ENCODE measurements at regions not wholly inside any gene's neighbourhood (a gene's known extent, or its start where the extent isn't known, plus 50 kb on each side); places are given as distances from the start of the nearest gene placed in this dataset.
A peak's percentile ranks its signal among the peaks of the same experiment; 100 is the strongest.

DNA sequence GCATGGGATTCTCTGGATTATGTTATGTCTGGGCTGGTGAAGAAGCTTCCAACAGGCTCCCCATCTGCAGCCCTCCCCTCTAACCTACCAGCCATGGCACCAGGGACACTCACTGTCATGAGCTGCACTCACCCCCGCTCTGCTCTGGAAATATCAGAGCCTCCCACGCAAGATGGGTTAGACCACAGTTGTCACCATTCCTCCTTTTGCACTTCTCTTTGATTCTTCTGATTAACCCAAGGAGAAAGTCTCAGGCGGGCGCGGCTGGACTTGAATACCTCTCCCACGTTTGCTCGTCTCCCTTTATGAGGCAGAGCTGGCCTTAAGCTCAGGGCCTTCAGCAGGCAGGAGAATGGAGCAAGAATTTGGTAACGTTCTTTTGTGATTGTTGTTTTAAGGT, 128.1 kb downstream of the CEBPB start:
- no peak for DNase-seq
- TF ChIP-seq POLR2A (IDR thresholded peaks at IDR 0.05; ENCODE audit: low read length): no peak
- TF ChIP-seq GATA1 (IDR thresholded peaks at IDR 0.05; ENCODE audit: low read depth, low read length): no peak

DNA sequence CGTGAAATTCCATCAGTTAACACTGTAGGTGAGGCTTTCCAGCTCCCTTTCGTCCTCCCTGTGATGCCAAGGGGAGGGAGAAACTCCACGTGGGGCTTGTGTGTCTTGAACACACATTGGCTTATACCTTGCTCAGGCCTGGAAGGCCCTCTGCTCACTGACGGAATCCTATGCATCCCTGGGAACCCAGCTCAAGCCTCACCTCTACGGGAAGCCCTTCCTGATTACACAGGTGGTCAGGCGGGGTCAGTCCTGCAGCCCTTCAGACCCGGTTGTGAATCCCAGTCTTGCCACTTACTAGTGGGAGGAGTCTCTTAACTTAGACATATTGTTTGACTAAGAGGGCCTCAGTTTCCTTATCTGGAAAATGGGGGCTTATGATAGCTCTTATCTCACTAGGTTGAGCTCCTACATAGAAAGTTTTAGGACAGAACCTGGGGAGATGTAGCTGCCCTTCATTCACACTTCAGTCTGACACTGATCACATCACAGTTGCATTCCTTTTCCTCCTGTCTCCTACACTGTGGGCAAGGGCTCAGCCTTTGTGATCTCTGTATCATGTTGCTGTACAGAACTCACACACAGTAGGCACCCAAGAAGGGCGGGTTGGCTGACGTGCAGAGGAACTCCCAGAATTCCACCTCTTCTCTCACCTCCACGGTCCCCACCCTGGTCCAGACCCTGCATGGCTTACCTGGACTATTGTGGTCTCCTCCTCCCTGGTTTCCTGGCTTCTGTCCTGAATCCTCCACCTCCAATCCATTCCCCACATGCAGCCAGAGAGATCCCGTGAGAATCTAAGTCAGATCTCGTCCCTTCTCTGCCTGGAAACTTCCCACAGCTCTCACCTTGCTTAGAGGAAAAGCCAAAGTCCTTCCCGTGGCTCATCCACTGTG, 129.6 kb downstream of the CEBPB start:
- no peak for TF ChIP-seq GATA1 (IDR thresholded peaks at IDR 0.05; ENCODE audit: low read depth, low read length)
- no peak for TF ChIP-seq POLR2A (IDR thresholded peaks at IDR 0.05; ENCODE audit: low read length)
- no peak for DNase-seq

DNA sequence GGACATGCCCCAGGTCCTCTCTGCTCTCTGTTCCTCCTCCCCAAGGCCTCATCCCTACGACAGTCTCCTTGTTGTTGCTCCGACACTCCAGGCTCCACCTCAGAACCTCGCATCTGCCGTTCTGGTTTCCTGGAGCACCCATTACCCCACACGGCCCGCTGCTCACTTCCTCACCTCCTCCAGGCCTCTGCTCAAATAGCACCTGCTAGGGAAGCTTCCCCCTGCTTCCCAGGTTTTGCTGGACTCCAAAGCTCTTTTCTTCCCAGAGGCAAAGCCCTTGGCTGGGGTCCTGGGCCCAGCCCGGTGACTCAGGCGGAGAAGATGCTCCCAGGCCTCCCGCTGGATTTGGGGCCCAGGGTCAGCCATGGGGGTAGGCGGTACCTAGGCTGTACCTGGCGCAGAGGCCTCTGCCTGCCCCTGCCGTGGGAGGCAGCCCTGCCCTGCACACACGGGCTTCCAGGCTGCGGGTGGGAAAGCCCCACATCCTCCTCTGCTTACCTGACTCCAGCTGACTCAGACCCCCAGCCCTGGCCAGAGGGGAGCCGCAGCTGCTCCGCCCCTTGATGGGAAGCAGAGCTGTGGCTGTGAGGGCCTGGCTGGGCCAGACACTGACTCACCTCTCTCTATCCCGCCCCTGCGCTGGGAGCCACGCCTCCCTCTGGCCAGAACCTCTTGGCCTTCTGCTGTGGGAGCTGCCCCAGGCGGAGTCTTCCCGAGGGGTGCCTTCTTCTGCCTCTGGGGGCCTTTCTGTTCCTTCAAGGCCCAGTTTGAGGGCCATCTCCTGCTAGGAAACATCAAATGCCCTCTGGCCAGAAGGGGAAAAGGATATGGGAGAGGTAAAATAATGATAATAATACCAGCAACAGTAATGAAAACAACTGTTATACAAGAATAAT, 130.5 kb downstream of the CEBPB start:
- no peak for TF ChIP-seq GATA1 (IDR thresholded peaks at IDR 0.05; ENCODE audit: low read depth, low read length)
- no peak for TF ChIP-seq POLR2A (IDR thresholded peaks at IDR 0.05; ENCODE audit: low read length)
- peak; percentile 28 to 66 for DNase-seq

DNA sequence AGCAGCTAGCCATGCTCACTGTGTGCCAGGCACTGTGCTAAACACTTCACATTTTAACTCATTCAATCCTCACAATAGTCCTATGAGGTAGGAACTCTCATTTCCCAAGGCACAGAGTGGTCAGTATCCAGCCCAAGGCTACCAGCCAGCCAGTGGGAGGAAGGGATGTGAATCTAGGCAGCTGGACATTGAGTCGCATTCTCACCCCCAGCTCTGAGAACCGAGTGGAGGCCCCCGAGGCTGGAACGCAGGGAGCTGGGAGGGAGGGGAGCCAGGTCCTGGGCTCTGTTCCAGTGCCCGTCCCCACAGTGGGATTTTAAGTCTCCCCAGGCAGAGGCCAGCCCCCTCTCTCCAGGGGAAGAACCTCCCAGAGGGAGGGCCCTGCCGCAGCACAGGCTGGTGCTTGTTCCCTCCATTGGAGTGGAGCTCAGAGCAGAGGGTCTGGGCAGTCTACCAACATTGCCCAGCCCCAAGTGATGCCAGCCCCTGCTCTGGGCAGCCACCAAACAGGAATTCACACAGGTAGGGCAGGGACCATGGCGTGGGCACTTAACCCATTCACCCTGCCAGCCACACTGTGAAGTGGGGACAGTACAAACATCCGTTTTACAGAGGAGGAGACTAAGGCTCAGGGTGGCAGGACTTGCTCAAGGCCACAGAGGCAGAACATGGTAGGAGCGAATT, 131.3 kb downstream of the CEBPB start:
- no peak for DNase-seq
- TF ChIP-seq GATA1 (IDR thresholded peaks at IDR 0.05; ENCODE audit: low read depth, low read length) (no peak), POLR2A (IDR thresholded peaks at IDR 0.05; ENCODE audit: low read length) (no peak)

DNA sequence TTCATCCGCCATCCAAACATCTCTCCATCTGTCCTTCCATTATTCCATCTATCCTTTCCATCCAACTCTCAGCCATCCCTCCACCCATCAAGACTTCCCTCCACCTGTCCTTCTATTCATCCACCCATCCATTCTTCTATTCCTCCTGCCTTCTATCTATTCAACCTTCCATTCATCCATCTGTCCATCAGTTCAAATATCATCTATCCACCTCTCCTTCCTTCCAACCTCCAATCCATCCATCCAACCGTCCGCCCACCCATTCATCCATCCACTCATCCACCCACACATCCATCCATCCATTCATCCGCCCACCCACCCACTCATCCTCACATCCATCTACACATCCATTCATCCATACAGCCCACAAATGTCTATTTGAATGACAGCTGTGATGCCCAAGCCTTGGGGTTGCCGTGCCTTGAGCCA, 132.1 kb downstream of the CEBPB start:
- no peak for DNase-seq
- TF ChIP-seq POLR2A (IDR thresholded peaks at IDR 0.05; ENCODE audit: low read length) (no peak), GATA1 (IDR thresholded peaks at IDR 0.05; ENCODE audit: low read depth, low read length) (no peak)

DNA sequence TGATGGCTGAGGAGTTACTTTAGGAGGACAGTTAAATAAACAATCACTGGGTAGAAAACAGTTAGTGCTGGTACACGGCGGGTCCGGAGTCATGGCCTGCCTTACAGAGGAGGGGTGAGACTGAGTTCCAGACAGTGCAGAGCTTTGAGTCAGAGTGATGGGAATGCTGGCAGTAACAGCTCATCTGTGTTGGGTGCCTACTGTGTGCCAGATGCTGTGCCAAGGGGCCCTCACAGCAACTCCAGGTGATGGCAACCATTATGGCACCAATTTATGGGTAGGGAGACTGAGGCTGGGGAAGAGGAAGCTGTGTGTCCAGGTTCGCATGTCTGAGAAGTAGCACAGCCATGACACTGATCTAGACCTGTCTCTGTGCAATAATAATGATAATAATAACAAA, 132.6 kb downstream of the CEBPB start:
- DNase-seq: no peak
- TF ChIP-seq GATA1 (IDR thresholded peaks at IDR 0.05; ENCODE audit: low read depth, low read length) (no peak), POLR2A (IDR thresholded peaks at IDR 0.05; ENCODE audit: low read length) (no peak)

DNA sequence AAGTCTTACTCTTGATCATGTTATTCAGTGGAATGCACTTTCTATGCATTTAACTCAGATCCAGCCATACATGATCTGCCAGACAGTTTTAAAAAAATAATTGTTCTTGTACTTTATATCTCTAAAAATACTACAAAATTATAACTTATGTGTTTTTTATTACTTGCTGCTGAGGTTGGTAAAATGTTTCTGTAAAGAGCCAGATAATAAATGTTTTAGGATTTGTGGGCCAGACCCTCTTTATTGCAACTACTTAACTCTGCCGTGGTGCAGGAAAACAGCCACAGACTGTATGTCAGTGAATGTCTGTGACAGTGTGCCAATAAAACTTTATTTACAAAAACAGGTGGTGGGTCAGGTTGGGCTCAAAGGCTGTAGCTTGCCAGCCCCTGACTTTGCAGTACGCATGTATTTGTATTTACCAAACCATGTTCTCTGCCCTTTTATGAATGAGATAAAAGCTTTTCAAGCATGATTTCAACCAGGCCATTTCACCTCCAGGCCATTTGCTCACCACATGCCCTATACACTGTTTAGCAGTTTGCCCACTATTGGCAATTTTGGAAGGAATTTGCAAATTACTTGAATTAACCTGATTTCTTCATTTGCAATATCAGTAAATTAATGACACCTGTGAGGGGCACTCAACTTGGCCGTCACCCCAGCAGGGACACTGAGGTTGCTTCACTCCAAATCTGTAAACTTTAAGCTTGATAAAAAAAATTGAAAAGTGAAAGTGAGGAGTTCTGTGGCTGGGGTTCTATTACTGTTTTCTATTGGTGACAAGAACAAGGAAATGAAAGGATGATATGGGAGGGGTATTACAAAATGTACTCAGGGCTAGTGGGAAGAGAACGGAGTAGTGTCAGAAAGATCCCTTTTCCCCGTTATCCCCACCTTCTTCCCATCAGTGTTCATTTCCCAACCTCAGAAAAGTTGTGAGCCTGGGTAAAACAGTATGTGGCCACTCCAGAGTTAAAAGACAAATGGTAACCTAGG, 133.4 kb downstream of the CEBPB start:
- no peak for DNase-seq
- no peak for TF ChIP-seq POLR2A (IDR thresholded peaks at IDR 0.05; ENCODE audit: low read length)
- no peak for TF ChIP-seq GATA1 (IDR thresholded peaks at IDR 0.05; ENCODE audit: low read depth, low read length)

DNA sequence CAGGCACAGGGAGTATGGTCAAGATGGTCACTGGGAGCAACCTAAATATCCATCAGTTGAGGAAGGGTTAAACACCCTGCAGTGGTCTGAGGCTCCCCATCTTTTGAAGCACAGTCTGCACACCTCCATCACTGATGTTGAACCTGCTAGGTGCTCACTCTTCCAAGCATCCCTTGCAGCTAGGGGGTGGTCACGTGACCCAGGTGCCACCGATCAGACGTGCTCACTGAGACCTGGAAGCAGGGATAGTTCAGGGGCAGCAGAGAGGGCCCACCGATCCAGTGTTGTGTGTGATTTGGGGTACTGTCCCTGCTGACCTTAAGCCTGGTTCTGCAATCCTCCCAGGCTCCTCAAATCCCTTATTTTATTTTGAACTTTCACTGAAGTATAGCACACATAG, 134.6 kb downstream of the CEBPB start:
- DNase-seq: no peak
- no peak for TF ChIP-seq POLR2A (IDR thresholded peaks at IDR 0.05; ENCODE audit: low read length)
- no peak for TF ChIP-seq GATA1 (IDR thresholded peaks at IDR 0.05; ENCODE audit: low read depth, low read length)

DNA sequence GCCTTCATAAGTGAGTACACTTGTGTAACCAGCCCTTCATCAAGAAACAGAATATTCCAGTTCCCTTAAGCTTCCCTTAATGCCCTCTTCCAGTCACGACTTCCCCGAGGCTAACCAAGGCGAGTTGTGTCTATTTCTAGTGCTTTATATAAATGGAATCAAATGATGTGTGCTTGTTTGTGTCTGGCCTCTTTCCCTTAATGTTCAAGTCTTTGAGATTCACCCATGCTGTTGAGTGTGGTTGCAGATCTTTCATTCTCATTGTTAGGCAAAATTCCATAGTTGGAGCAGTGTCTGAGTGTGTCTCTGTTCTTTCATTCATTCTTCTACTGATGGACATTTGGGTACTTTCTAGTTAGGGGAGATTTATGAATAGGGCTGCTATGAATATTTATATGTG, 135.0 kb downstream of the CEBPB start:
- TF ChIP-seq GATA1 (IDR thresholded peaks at IDR 0.05; ENCODE audit: low read depth, low read length): no peak
- no peak for TF ChIP-seq POLR2A (IDR thresholded peaks at IDR 0.05; ENCODE audit: low read length)

DNA sequence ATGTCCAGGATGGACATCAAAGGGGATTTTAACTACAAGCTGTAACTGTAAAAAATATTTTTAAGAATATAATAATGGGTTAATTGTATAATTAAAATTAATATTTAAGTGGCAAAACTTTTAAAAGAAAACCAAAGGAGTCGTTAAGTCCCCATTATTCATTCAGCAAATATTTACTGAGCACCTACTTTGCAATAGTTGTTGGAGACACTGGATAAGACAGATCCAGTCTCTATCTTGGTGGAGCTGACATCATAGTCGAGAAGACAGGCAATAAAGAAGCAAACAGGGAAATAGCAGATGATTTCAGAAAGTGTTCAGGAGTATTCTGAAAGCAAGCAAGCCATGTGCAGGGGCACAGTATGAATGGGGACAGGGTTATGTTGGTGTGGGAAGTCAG, 137.0 kb downstream of the CEBPB start:
- TF ChIP-seq GATA1 (IDR thresholded peaks at IDR 0.05; ENCODE audit: low read depth, low read length) (no peak), POLR2A (IDR thresholded peaks at IDR 0.05; ENCODE audit: low read length) (no peak)
- DNase-seq: no peak

More for the DNA sequence above, 135.0 kb downstream of the CEBPB start:
- DNase-seq: no peak

DNA sequence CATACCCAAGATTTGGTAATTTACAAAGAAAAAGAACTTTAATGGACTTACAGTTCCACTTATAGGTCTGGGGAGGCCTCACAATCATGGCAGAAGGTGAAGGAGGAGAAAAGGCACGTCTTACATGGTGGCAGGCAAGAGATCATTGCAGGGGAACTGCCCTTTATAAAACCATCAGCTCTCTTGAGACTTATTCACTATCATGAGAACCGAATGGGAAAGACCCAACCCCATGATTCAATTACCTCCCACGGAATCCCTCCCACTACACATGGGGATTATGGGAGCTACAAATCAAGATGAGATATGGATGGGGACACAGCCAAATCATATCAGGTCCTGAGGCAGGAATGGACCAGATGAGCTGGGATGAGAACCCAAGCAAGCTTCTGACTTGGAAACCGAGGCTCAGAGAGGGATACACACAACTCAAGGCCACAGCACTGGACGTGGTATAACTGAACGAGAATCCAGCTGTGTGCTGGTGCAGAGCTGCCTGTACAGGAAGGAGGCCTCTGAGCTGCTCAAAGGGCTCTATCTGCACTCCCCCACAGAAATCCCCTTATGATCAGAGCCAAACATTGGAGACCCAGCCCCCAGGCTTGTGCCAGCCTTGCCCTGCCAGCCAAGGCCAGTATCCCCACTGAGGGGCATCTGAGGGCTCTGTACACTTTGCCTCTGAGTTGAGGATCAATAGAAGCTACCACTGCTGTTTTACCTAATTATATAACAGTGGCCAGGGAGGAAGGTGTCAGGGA, 137.8 kb downstream of the CEBPB start:
- DNase-seq: no peak
- TF ChIP-seq POLR2A (IDR thresholded peaks at IDR 0.05; ENCODE audit: low read length) (no peak), GATA1 (IDR thresholded peaks at IDR 0.05; ENCODE audit: low read depth, low read length) (no peak)
